ENCODE measurements at regions not wholly inside any gene's neighbourhood (a gene's known extent, or its start where the extent isn't known, plus 50 kb on each side); places are given as distances from the start of the nearest gene placed in this dataset.

GRCh38 chr2:64230540-64230939 is 86.3 kb upstream of the PELI1 start:
- TF ChIP-seq CTCF (optimal IDR thresholded peaks at IDR 0.05 in 1 of 3, IDR thresholded peaks at IDR 0.05 in 1 of 3, conservative IDR thresholded peaks at IDR 0.05 in 1 of 3; ENCODE audit: extremely low read depth in 1 of 3, insufficient read depth in 2 of 3, low read length in 3 of 3) = no peak
- TF ChIP-seq EZH2 (IDR thresholded peaks at IDR 0.05; ENCODE audit: low read length) = no peak
